ENCODE measurements at regions not wholly inside any gene's neighbourhood (a gene's known extent, or its start where the extent isn't known, plus 50 kb on each side); places are given as distances from the start of the nearest gene placed in this dataset.

GRCh38 chr13:104315606-104316005 lies 1249.4 kb upstream of the SLC10A2 start:
- Histone ChIP-seq H3K4me2 (ENCODE audit: low read length) (peak overlapping the region; percentile 47), H3K9ac (ENCODE audit: low read length) (no peak overlapping the region), H3K36me3 (ENCODE audit: control insufficient read depth in 1 of 2, insufficient read depth in 2 of 2, low read length in 2 of 2) (no peaks in the 10 kb centered on the region), H3K4me1 (ENCODE audit: control insufficient read depth in 1 of 2, insufficient read depth in 2 of 2, low read length in 2 of 2) (peaks cover 0 to 16% of the 10 kb centered on the region in 2 experiments; a peak in 2 of 4 replicates), H3K27ac (ENCODE audit: low read depth, low read length) (no peak overlapping the region), H4K20me1 (ENCODE audit: insufficient read depth) (no peaks in the 10 kb centered on the region), H3K9me2 (ENCODE audit: insufficient read depth) (no peaks in the 10 kb centered on the region), H3K79me2 (ENCODE audit: insufficient read depth, low read length) (no peaks in the 10 kb centered on the region), H3K4me3 (replicated peaks in 1 of 2; ENCODE audit: low read depth in 1 of 2, low read length in 2 of 2) (no peak overlapping the region), H3K27me3 (ENCODE audit: insufficient read depth, low read length) (no peaks in the 10 kb centered on the region), H3K9me3 (ENCODE audit: control insufficient read depth in 1 of 2, insufficient read depth in 1 of 2, low read depth in 1 of 2, low read length in 2 of 2) (no peaks in the 10 kb centered on the region), H2AFZ (ENCODE audit: low read depth, low read length, poor library complexity, severe bottlenecking) (peak overlapping the region; percentile 50)
- peak; percentile 34; the same call in 1 of the 2 replicates for TF ChIP-seq FOSL1 (IDR thresholded peaks at IDR 0.05; ENCODE audit: low read depth)
- TF ChIP-seq CTCF (IDR thresholded peaks at IDR 0.05 in 2 of 3, conservative IDR thresholded peaks at IDR 0.05 in 1 of 3; ENCODE audit: borderline replicate concordance in 1 of 3, insufficient read depth in 1 of 3, low read depth in 2 of 3, low read length in 2 of 3), result no peak
- no peak for TF ChIP-seq YY1 (IDR thresholded peaks at IDR 0.05; ENCODE audit: extremely low read depth, insufficient replicate concordance, low read depth, low read length)
- no peak for TF ChIP-seq ELF1 (IDR thresholded peaks at IDR 0.05; ENCODE audit: borderline replicate concordance, low read depth)
- no peak for TF ChIP-seq JUND (IDR thresholded peaks at IDR 0.05)
- TF ChIP-seq MAX (IDR thresholded peaks at IDR 0.05), result no peak
- no peak for TF ChIP-seq ZFX (IDR thresholded peaks at IDR 0.05)
- ATAC-seq (peak; percentile 72), DNase-seq (ENCODE audit: low read depth, low spot score) (peak; percentile 3)
- BruUV-seq (replicated peaks), result no TSS peak
- POLR2A ChIA-PET, result no interaction called here
- RAD21 ChIA-PET (ENCODE audit: low non-redundant PET in 1 of 2, low total read pairs in 2 of 2, uncharacterized antibody in 2 of 2, unreplicated experiment in 2 of 2), result no interaction called here
- intact Hi-C loops (cut with micrococcal nuclease), result no loop called here
- CTCF ChIA-PET, result no interaction called here

- POLR2A ChIA-PET, result no interaction called here
- H3K4me2 ChIP-seq (ENCODE audit: low read length), result peak overlapping the region; percentile 47
Observed at GRCh38 chr13:104314926-104315535, 1248.8 kb upstream of the SLC10A2 start.

More at GRCh38 chr13:104314926-104315535, 1248.8 kb upstream of the SLC10A2 start:
- BruUV-seq (replicated peaks), result no TSS peak
- RAD21 ChIA-PET (ENCODE audit: low non-redundant PET in 1 of 2, low total read pairs in 2 of 2, uncharacterized antibody in 2 of 2, unreplicated experiment in 2 of 2), result no interaction called here
- no peaks in the 10 kb centered on the region for H4K20me1 ChIP-seq (ENCODE audit: insufficient read depth)
- H3K9me3 ChIP-seq (ENCODE audit: control insufficient read depth in 1 of 2, insufficient read depth in 1 of 2, low read depth in 1 of 2, low read length in 2 of 2), result no peaks in the 10 kb centered on the region
- peaks cover 0 to 16% of the 10 kb centered on the region in 2 experiments; a peak in 2 of 4 replicates for H3K4me1 ChIP-seq (ENCODE audit: control insufficient read depth in 1 of 2, insufficient read depth in 2 of 2, low read length in 2 of 2)
- TF ChIP-seq ATF3 (IDR thresholded peaks at IDR 0.05) (no peak), MAX (IDR thresholded peaks at IDR 0.05) (no peak)
- no peak overlapping the region for H3K9ac ChIP-seq (ENCODE audit: low read length)
- H3K79me2 ChIP-seq (ENCODE audit: insufficient read depth, low read length), result no peaks in the 10 kb centered on the region
- CTCF ChIA-PET, result no interaction called here
- DNase-seq (ENCODE audit: low read depth, low spot score) (no peak), ATAC-seq (no peak; the same call in 1 of the 2 replicates)
- intact Hi-C loops (cut with micrococcal nuclease), result no loop called here
- no peaks in the 10 kb centered on the region for H3K36me3 ChIP-seq (ENCODE audit: control insufficient read depth in 1 of 2, insufficient read depth in 2 of 2, low read length in 2 of 2)
- no peak overlapping the region for H3K27ac ChIP-seq (ENCODE audit: low read depth, low read length)
- no peaks in the 10 kb centered on the region for H3K27me3 ChIP-seq (ENCODE audit: insufficient read depth, low read length)
- H3K4me3 ChIP-seq (replicated peaks in 1 of 2; ENCODE audit: low read depth in 1 of 2, low read length in 2 of 2), result no peak overlapping the region
- peak overlapping the region; percentile 50 for H2AFZ ChIP-seq (ENCODE audit: low read depth, low read length, poor library complexity, severe bottlenecking)
- H3K9me2 ChIP-seq (ENCODE audit: insufficient read depth), result no peaks in the 10 kb centered on the region

Data from HCT116 (cell line).